ENCODE measurements at regions not wholly inside any gene's neighbourhood (a gene's known extent, or its start where the extent isn't known, plus 50 kb on each side); places are given as distances from the start of the nearest gene placed in this dataset.
A peak's percentile ranks its signal among the peaks of the same experiment; 100 is the strongest.

DNA sequence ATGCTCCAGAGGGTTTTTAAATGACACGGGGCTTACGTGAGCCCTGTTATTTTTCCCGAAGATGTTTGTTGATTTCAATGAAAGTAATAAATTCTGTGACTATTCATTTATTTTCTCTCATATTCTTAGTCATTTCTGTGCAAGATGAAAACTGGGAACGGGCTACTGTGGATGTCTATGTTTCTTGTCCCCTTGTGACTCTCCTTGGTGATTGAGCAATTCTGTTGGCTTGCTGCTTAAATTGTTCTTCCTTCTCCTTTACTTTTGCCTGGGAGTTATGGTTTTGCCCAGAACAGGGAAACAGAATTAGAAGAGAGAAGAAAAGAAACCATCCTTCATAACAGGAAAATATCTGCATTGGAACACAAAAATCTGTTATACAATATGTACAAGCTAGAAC is 508.2 kb upstream of the DSEL start:
- Histone ChIP-seq H3K9me3 (ENCODE audit: insufficient read depth, low read length) (no peaks in the 10 kb centered on the region), H3K9ac (ENCODE audit: low read length) (no peak overlapping the region), H3K4me1 (ENCODE audit: low read length) (no peaks in the 10 kb centered on the region), H3K4me2 (ENCODE audit: low read length) (0 out of 2 replicates have a peak overlapping the region, but pooled peaks have one; percentile 3), H3K79me2 (ENCODE audit: low read length) (no peaks in the 10 kb centered on the region), H3K27ac (ENCODE audit: low read length) (no peak overlapping the region), H3K4me3 (ENCODE audit: low read length) (no peak overlapping the region), H3K27me3 (ENCODE audit: low read depth, low read length) (no peaks in the 10 kb centered on the region), H4K20me1 (ENCODE audit: insufficient read depth, low read length) (no peaks in the 10 kb centered on the region), H2AFZ (ENCODE audit: low read depth, low read length) (peak overlapping the region; percentile 40), H3K36me3 (replicated peaks; ENCODE audit: low read depth, low read length) (no peaks in the 10 kb centered on the region)
- TF ChIP-seq EZH2phosphoT487 (IDR thresholded peaks at IDR 0.05; ENCODE audit: low read depth): no peak
- TF ChIP-seq, protein P1, sequence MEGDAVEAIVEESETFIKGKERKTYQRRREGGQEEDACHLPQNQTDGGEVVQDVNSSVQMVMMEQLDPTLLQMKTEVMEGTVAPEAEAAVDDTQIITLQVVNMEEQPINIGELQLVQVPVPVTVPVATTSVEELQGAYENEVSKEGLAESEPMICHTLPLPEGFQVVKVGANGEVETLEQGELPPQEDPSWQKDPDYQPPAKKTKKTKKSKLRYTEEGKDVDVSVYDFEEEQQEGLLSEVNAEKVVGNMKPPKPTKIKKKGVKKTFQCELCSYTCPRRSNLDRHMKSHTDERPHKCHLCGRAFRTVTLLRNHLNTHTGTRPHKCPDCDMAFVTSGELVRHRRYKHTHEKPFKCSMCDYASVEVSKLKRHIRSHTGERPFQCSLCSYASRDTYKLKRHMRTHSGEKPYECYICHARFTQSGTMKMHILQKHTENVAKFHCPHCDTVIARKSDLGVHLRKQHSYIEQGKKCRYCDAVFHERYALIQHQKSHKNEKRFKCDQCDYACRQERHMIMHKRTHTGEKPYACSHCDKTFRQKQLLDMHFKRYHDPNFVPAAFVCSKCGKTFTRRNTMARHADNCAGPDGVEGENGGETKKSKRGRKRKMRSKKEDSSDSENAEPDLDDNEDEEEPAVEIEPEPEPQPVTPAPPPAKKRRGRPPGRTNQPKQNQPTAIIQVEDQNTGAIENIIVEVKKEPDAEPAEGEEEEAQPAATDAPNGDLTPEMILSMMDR (IDR thresholded peaks at IDR 0.05; ENCODE audit: low read depth, low read length): no peak

GRCh38 chr18:68017385-68017784 is 500.9 kb upstream of the DSEL start:
- H3K27ac ChIP-seq (ENCODE audit: low read length): no peak overlapping the region
- H3K27me3 ChIP-seq (ENCODE audit: low read depth, low read length): no peaks in the 10 kb centered on the region
- H3K4me3 ChIP-seq (ENCODE audit: low read length): no peak overlapping the region
- no peaks in the 10 kb centered on the region for H3K79me2 ChIP-seq (ENCODE audit: low read length)
- no peak overlapping the region for H3K9ac ChIP-seq (ENCODE audit: low read length)
- no peaks in the 10 kb centered on the region for H3K36me3 ChIP-seq (replicated peaks; ENCODE audit: low read depth, low read length)
- H3K9me3 ChIP-seq (ENCODE audit: insufficient read depth, low read length): no peaks in the 10 kb centered on the region
- TF ChIP-seq, protein P1 (IDR thresholded peaks at IDR 0.05; ENCODE audit: low read depth, low read length): no peak
- no peak for TF ChIP-seq EZH2phosphoT487 (IDR thresholded peaks at IDR 0.05; ENCODE audit: low read depth)
- H4K20me1 ChIP-seq (ENCODE audit: insufficient read depth, low read length): no peaks in the 10 kb centered on the region
- H3K4me2 ChIP-seq (ENCODE audit: low read length): no peak overlapping the region
- no peaks in the 10 kb centered on the region for H3K4me1 ChIP-seq (ENCODE audit: low read length)
- no peak overlapping the region for H2AFZ ChIP-seq (ENCODE audit: low read depth, low read length)

- Histone ChIP-seq H3K4me3 (ENCODE audit: low read length) (no peak overlapping the region), H3K9ac (ENCODE audit: low read length) (no peak overlapping the region), H3K9me3 (ENCODE audit: insufficient read depth, low read length) (peaks cover 16% of the 10 kb centered on the region; the same call in 1 of the 2 replicates), H3K36me3 (replicated peaks; ENCODE audit: low read depth, low read length) (peaks cover 4% of the 10 kb centered on the region), H3K4me1 (ENCODE audit: low read length) (peaks cover 21% of the 10 kb centered on the region), H3K4me2 (ENCODE audit: low read length) (no peak overlapping the region), H3K79me2 (ENCODE audit: low read length) (no peaks in the 10 kb centered on the region), H3K27me3 (ENCODE audit: low read depth, low read length) (no peaks in the 10 kb centered on the region), H3K27ac (ENCODE audit: low read length) (no peak overlapping the region), H2AFZ (ENCODE audit: low read depth, low read length) (0 out of 2 replicates have a peak overlapping the region, but pooled peaks have one; percentile 3), H4K20me1 (ENCODE audit: insufficient read depth, low read length) (no peaks in the 10 kb centered on the region)
- TF ChIP-seq, protein P1 (IDR thresholded peaks at IDR 0.05; ENCODE audit: low read depth, low read length): no peak
- no peak for TF ChIP-seq EZH2phosphoT487 (IDR thresholded peaks at IDR 0.05; ENCODE audit: low read depth)
These were observed 481.0 kb upstream of the DSEL start for GRCh38 chr18:67997496-67997895.

DNA sequence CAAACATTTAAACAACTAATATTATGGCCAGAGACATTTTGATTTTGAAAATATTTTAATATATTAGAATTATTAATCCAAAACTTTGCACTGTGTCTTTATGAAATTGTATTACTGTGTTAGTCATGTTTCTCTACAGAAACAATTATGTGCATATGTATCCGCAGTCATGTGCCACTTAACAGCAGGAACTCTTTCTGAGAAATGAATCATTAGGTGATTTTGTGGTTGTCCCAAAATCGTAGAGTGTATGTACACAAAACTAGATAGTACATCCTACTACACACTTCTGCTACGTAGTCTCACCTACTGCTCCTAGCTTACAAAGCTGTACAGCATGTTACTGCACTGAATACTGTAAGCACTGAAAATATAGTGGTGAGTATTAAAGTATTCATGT is 479.2 kb upstream of the DSEL start:
- Histone ChIP-seq H3K4me1 (ENCODE audit: low read length) (peaks cover 21% of the 10 kb centered on the region), H3K9me3 (ENCODE audit: insufficient read depth, low read length) (peaks cover 17% of the 10 kb centered on the region; the same call in 1 of the 2 replicates), H3K4me2 (ENCODE audit: low read length) (peak overlapping the region; percentile 53), H4K20me1 (ENCODE audit: insufficient read depth, low read length) (no peaks in the 10 kb centered on the region), H3K4me3 (ENCODE audit: low read length) (peak overlapping the region; percentile 32), H3K79me2 (ENCODE audit: low read length) (no peaks in the 10 kb centered on the region), H2AFZ (ENCODE audit: low read depth, low read length) (no peak overlapping the region; the same call in 1 of the 2 replicates), H3K9ac (ENCODE audit: low read length) (no peak overlapping the region), H3K27me3 (ENCODE audit: low read depth, low read length) (no peaks in the 10 kb centered on the region), H3K27ac (ENCODE audit: low read length) (peak overlapping the region; percentile 18), H3K36me3 (replicated peaks; ENCODE audit: low read depth, low read length) (peaks cover 4% of the 10 kb centered on the region)
- TF ChIP-seq, protein P1 (IDR thresholded peaks at IDR 0.05; ENCODE audit: low read depth, low read length): no peak
- TF ChIP-seq EZH2phosphoT487 (IDR thresholded peaks at IDR 0.05; ENCODE audit: low read depth): no peak

Measured in OCI-LY3 (cell line).